ENCODE measurements at regions not wholly inside any gene's neighbourhood (a gene's known extent, or its start where the extent isn't known, plus 50 kb on each side); places are given as distances from the start of the nearest gene placed in this dataset.

- intact Hi-C loops (cut with DNase I) = loop anchor here in 1 of 10 donors (10.0 kb wide), 1 partner anchor 94 kb away; no protein-coding TSS in a partner anchor
- 75 to 82% methylated on average over 11 of the region's 11 CpGs for WGBS, 2 donors
- H3K4me1 ChIP-seq = peaks cover 0 to 39% (median 13%) of the 10 kb centered on the region in 9 donors
- H3K9me3 ChIP-seq = peaks cover 0 to 3% (median 0%) of the 10 kb centered on the region in 11 donors
- H3K27me3 ChIP-seq = peaks cover 0 to 24% (median 7%) of the 10 kb centered on the region in 7 donors
- no peak for TF ChIP-seq CTCF (IDR thresholded peaks at IDR 0.05)
- ATAC-seq = no peak
- no peaks in the 10 kb centered on the region for H3K36me3 ChIP-seq
- no peak for DNase-seq
- H3K4me3 ChIP-seq = no peak overlapping the region
- H3K27ac ChIP-seq = peak overlapping the region in 5 of 10 donors; percentile 5 to 68 (median 33)
These were observed 80.7 kb upstream of the CCDC167 start for GRCh38 chr6:37580176-37580955.

GRCh38 chr6:37579444-37580067 is 79.9 kb upstream of the CCDC167 start:
- TF ChIP-seq CTCF (IDR thresholded peaks at IDR 0.05) = no peak
- Histone ChIP-seq H3K9me3 (peaks cover 0 to 3% (median 0%) of the 10 kb centered on the region in 11 donors), H3K4me3 (no peak overlapping the region), H3K36me3 (no peaks in the 10 kb centered on the region), H3K27ac (peak overlapping the region in 5 of 10 donors; percentile 5 to 68 (median 33)), H3K4me1 (peaks cover 0 to 39% (median 13%) of the 10 kb centered on the region in 9 donors), H3K27me3 (peaks cover 0 to 16% (median 0%) of the 10 kb centered on the region in 7 donors)
- intact Hi-C loops (cut with DNase I) = loop anchor here in 3 of 10 donors (5.0 to 10.0 kb wide), 3 partner anchors 68 to 105 kb away; no protein-coding TSS in a partner anchor
- WGBS, 2 donors = 59 to 61% methylated on average over 7 of the region's 7 CpGs
- ATAC-seq = peak in 6 of 8 donors; percentile 39 to 78 (median 65)
- DNase-seq = peak in 1 of 2 donors; percentile 15

- intact Hi-C loops (cut with DNase I) = loop anchor here in 2 of 10 donors (5.0 to 10.0 kb wide), 2 partner anchors 69 to 107 kb away; no protein-coding TSS in a partner anchor
- no peak for TF ChIP-seq CTCF (IDR thresholded peaks at IDR 0.05)
- 86 to 90% methylated on average over 12 of the region's 12 CpGs for WGBS, 2 donors
- no peak for ATAC-seq
- DNase-seq = no peak
- Histone ChIP-seq H3K9me3 (peaks cover 0 to 3% (median 0%) of the 10 kb centered on the region in 11 donors), H3K4me3 (no peak overlapping the region), H3K27ac (no peak overlapping the region), H3K4me1 (peaks cover 0 to 39% (median 13%) of the 10 kb centered on the region in 9 donors), H3K27me3 (peaks cover 0 to 5% (median 0%) of the 10 kb centered on the region in 7 donors), H3K36me3 (no peaks in the 10 kb centered on the region)
These were observed 78.4 kb upstream of the CCDC167 start for GRCh38 chr6:37578104-37578503.

GRCh38 chr6:37576336-37576737 is 76.6 kb upstream of the CCDC167 start:
- Histone ChIP-seq H3K9me3 (peaks cover 0 to 3% (median 0%) of the 10 kb centered on the region in 11 donors), H3K27me3 (peaks cover 0 to 15% (median 6%) of the 10 kb centered on the region in 7 donors), H3K27ac (no peak overlapping the region), H3K4me1 (peaks cover 0 to 28% (median 11%) of the 10 kb centered on the region in 9 donors), H3K4me3 (no peak overlapping the region), H3K36me3 (no peaks in the 10 kb centered on the region)
- intact Hi-C loops (cut with DNase I) = loop anchor here in 2 of 10 donors (5.0 to 10.0 kb wide), 2 partner anchors 71 to 108 kb away; no protein-coding TSS in a partner anchor
- WGBS, 2 donors = 79 to 84% methylated on average over 7 of the region's 7 CpGs
- DNase-seq (no peak), ATAC-seq (peak in 1 of 8 donors; percentile 17)
- TF ChIP-seq CTCF (IDR thresholded peaks at IDR 0.05) = no peak

Measured in heart right ventricle (tissue), 16 donors.